ENCODE measurements at regions not wholly inside any gene's neighbourhood (a gene's known extent, or its start where the extent isn't known, plus 50 kb on each side); places are given as distances from the start of the nearest gene placed in this dataset.

DNA sequence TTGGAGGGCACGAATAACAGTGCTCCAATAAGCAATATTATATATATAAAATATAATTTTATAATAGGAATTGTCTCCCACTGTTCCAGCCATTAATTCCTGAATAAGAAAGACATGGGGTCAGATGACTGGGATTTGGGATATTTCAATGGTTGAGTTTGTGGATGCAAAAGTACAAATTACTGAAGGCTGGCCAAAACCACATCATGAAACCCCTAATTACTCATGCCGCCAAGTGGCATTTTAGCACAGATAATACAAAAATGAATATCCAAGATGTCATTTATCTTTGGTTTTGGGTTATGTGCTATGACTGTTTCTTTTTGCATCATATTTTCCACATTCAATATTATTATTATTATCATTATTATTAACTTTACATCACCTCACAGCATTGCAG, 261.4 kb upstream of the TBX3 start:
- TF ChIP-seq EP300 (conservative IDR thresholded peaks at IDR 0.05; ENCODE audit: poor library complexity, severe bottlenecking), result no peak
- TF ChIP-seq RAD21 (conservative IDR thresholded peaks at IDR 0.05), result no peak
- TF ChIP-seq MXI1 (conservative IDR thresholded peaks at IDR 0.05; ENCODE audit: poor library complexity, severe bottlenecking), result no peak
- no peak for TF ChIP-seq EZH2 (IDR thresholded peaks at IDR 0.05; ENCODE audit: borderline replicate concordance, insufficient read depth, low read length, poor library complexity, severe bottlenecking)
- no peak for TF ChIP-seq TAF1 (IDR thresholded peaks at IDR 0.05; ENCODE audit: low read depth)
- no peak for TF ChIP-seq POLR2AphosphoS5 (IDR thresholded peaks at IDR 0.05)
- TF ChIP-seq, protein P1, sequence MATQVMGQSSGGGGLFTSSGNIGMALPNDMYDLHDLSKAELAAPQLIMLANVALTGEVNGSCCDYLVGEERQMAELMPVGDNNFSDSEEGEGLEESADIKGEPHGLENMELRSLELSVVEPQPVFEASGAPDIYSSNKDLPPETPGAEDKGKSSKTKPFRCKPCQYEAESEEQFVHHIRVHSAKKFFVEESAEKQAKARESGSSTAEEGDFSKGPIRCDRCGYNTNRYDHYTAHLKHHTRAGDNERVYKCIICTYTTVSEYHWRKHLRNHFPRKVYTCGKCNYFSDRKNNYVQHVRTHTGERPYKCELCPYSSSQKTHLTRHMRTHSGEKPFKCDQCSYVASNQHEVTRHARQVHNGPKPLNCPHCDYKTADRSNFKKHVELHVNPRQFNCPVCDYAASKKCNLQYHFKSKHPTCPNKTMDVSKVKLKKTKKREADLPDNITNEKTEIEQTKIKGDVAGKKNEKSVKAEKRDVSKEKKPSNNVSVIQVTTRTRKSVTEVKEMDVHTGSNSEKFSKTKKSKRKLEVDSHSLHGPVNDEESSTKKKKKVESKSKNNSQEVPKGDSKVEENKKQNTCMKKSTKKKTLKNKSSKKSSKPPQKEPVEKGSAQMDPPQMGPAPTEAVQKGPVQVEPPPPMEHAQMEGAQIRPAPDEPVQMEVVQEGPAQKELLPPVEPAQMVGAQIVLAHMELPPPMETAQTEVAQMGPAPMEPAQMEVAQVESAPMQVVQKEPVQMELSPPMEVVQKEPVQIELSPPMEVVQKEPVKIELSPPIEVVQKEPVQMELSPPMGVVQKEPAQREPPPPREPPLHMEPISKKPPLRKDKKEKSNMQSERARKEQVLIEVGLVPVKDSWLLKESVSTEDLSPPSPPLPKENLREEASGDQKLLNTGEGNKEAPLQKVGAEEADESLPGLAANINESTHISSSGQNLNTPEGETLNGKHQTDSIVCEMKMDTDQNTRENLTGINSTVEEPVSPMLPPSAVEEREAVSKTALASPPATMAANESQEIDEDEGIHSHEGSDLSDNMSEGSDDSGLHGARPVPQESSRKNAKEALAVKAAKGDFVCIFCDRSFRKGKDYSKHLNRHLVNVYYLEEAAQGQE (IDR thresholded peaks at IDR 0.05; ENCODE audit: borderline replicate concordance), result no peak
- TF ChIP-seq SMC3 (conservative IDR thresholded peaks at IDR 0.05; ENCODE audit: poor library complexity), result no peak
- TF ChIP-seq, protein P2, sequence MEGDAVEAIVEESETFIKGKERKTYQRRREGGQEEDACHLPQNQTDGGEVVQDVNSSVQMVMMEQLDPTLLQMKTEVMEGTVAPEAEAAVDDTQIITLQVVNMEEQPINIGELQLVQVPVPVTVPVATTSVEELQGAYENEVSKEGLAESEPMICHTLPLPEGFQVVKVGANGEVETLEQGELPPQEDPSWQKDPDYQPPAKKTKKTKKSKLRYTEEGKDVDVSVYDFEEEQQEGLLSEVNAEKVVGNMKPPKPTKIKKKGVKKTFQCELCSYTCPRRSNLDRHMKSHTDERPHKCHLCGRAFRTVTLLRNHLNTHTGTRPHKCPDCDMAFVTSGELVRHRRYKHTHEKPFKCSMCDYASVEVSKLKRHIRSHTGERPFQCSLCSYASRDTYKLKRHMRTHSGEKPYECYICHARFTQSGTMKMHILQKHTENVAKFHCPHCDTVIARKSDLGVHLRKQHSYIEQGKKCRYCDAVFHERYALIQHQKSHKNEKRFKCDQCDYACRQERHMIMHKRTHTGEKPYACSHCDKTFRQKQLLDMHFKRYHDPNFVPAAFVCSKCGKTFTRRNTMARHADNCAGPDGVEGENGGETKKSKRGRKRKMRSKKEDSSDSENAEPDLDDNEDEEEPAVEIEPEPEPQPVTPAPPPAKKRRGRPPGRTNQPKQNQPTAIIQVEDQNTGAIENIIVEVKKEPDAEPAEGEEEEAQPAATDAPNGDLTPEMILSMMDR (IDR thresholded peaks at IDR 0.05; ENCODE audit: poor library complexity, severe bottlenecking), result no peak

DNA sequence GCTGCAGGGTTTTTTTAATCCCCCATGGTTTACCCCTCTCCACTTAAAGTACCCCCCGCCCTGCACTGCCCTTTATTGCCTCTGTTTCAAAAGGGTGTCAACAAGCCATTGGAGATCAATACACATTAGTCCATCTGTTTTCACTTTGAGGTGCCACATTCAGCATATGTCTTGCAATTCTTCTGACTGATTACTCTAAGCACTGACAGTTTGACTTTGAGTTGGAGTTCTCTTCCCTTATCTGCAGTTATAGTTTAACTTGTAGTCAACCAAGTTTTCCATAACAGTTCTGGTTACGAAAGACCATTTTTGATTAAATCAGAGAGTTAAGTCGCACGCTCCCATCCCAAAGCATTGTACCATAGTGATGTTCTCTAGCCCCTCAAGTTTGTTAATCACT, 260.8 kb upstream of the TBX3 start:
- H3K79me2 ChIP-seq (replicated peaks; ENCODE audit: insufficient read depth, low read length), result no peaks in the 10 kb centered on the region
- H3F3A ChIP-seq (ENCODE audit: insufficient read depth, low read length, poor library complexity, severe bottlenecking), result no peaks in the 10 kb centered on the region
- no peak overlapping the region for H3K27ac ChIP-seq (ENCODE audit: low read length)
- no peaks in the 10 kb centered on the region for H4K20me1 ChIP-seq (ENCODE audit: insufficient read depth)
- H3K36me3 ChIP-seq (ENCODE audit: insufficient read depth, low read length), result no peaks in the 10 kb centered on the region
- no peak overlapping the region for H2AFZ ChIP-seq (ENCODE audit: low read depth, low read length)
- no peak for TF ChIP-seq SMC3 (conservative IDR thresholded peaks at IDR 0.05; ENCODE audit: poor library complexity)
- no peaks in the 10 kb centered on the region for H3K9me3 ChIP-seq (ENCODE audit: low read length)
- no peak overlapping the region for H3K4me2 ChIP-seq (ENCODE audit: low read length)
- no peaks in the 10 kb centered on the region for H3K9me2 ChIP-seq (ENCODE audit: insufficient read depth, low read length)
- H3K27me3 ChIP-seq (ENCODE audit: insufficient read depth, low read depth, low read length), result no peaks in the 10 kb centered on the region
- H3K4me3 ChIP-seq (ENCODE audit: low read length), result no peak overlapping the region
- no peak overlapping the region for H3K9ac ChIP-seq (ENCODE audit: low read length)

More for the DNA sequence above, 261.4 kb upstream of the TBX3 start:
- no peak overlapping the region for H3K4me2 ChIP-seq (ENCODE audit: low read length)
- no peaks in the 10 kb centered on the region for H3K27me3 ChIP-seq (ENCODE audit: insufficient read depth, low read depth, low read length)
- H3K9me2 ChIP-seq (ENCODE audit: insufficient read depth, low read length), result no peaks in the 10 kb centered on the region
- no peaks in the 10 kb centered on the region for H4K20me1 ChIP-seq (ENCODE audit: insufficient read depth)
- no peaks in the 10 kb centered on the region for H3F3A ChIP-seq (ENCODE audit: insufficient read depth, low read length, poor library complexity, severe bottlenecking)
- no peak overlapping the region for H2AFZ ChIP-seq (ENCODE audit: low read depth, low read length)
- no peaks in the 10 kb centered on the region for H3K9me3 ChIP-seq (ENCODE audit: low read length)
- no peak overlapping the region for H3K9ac ChIP-seq (ENCODE audit: low read length)
- no peaks in the 10 kb centered on the region for H3K36me3 ChIP-seq (ENCODE audit: insufficient read depth, low read length)
- H3K27ac ChIP-seq (ENCODE audit: low read length), result no peak overlapping the region
- H3K4me3 ChIP-seq (ENCODE audit: low read length), result no peak overlapping the region
- H3K79me2 ChIP-seq (replicated peaks; ENCODE audit: insufficient read depth, low read length), result no peaks in the 10 kb centered on the region

DNA sequence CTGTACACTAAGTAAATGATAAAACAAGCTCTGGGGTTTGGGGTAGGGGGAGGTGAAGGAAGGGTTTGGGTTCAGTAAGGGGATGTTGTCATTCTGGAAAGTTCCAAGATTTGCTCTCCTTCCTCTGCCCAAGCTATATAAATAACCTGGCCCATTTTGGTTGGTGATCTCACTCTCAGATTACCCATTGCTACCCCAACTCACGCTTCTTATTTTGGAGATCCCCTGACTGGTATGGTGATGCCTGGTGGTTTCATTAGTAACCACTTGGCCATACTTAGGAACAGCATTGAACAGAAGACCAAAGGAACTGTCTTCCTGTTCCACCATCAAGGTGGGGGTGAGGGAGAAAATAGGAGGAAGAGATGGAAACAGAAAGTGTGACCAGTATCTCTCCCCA, 259.6 kb upstream of the TBX3 start:
- TF ChIP-seq MXI1 (conservative IDR thresholded peaks at IDR 0.05; ENCODE audit: poor library complexity, severe bottlenecking), result no peak
- Histone ChIP-seq H3K4me2 (ENCODE audit: low read length) (no peak overlapping the region), H3K9me2 (ENCODE audit: insufficient read depth, low read length) (no peaks in the 10 kb centered on the region), H3K9ac (ENCODE audit: low read length) (no peak overlapping the region), H3K4me3 (ENCODE audit: low read length) (no peak overlapping the region), H3K9me3 (ENCODE audit: low read length) (no peaks in the 10 kb centered on the region), H3F3A (ENCODE audit: insufficient read depth, low read length, poor library complexity, severe bottlenecking) (no peaks in the 10 kb centered on the region), H2AFZ (ENCODE audit: low read depth, low read length) (no peak overlapping the region), H4K20me1 (ENCODE audit: insufficient read depth) (no peaks in the 10 kb centered on the region), H3K36me3 (ENCODE audit: insufficient read depth, low read length) (no peaks in the 10 kb centered on the region), H3K27ac (ENCODE audit: low read length) (no peak overlapping the region), H3K79me2 (replicated peaks; ENCODE audit: insufficient read depth, low read length) (no peaks in the 10 kb centered on the region), H3K27me3 (ENCODE audit: insufficient read depth, low read depth, low read length) (no peaks in the 10 kb centered on the region)
